ENCODE measurements at regions not wholly inside any gene's neighbourhood (a gene's known extent, or its start where the extent isn't known, plus 50 kb on each side); places are given as distances from the start of the nearest gene placed in this dataset.

- DNase-seq = no peak
These were observed 189.6 kb upstream of the RBMS1 start for GRCh38 chr2:160683206-160683605.

- no peak for DNase-seq
These were observed 194.0 kb upstream of the RBMS1 start for GRCh38 chr2:160687629-160688028.

- no peak for DNase-seq
These were observed 195.8 kb upstream of the RBMS1 start for GRCh38 chr2:160689441-160689840.

GRCh38 chr2:160694221-160694620 lies 200.6 kb upstream of the RBMS1 start:
- no peak for DNase-seq

GRCh38 chr2:160694631-160695030 lies 201.0 kb upstream of the RBMS1 start:
- no peak for DNase-seq

- no peak for DNase-seq
These were observed 201.9 kb upstream of the RBMS1 start for GRCh38 chr2:160695402-160696086.

- no peak for DNase-seq
These were observed 202.5 kb upstream of the RBMS1 start for GRCh38 chr2:160696087-160696452.

GRCh38 chr2:160697817-160698216 lies 204.2 kb upstream of the RBMS1 start:
- DNase-seq = no peak

- no peak for DNase-seq
These were observed 206.6 kb upstream of the RBMS1 start for GRCh38 chr2:160700021-160700814.

- DNase-seq = no peak
These were observed 208.2 kb upstream of the RBMS1 start for GRCh38 chr2:160701822-160702221.

GRCh38 chr2:160702754-160703153 lies 209.1 kb upstream of the RBMS1 start:
- no peak for DNase-seq

- DNase-seq = no peak
These were observed 210.3 kb upstream of the RBMS1 start for GRCh38 chr2:160703648-160704585.

- no peak for DNase-seq
These were observed 221.8 kb upstream of the RBMS1 start for GRCh38 chr2:160715428-160715827.

GRCh38 chr2:160719116-160719515 lies 225.5 kb upstream of the RBMS1 start:
- no peak for DNase-seq

- no peak for DNase-seq
These were observed 226.5 kb upstream of the RBMS1 start for GRCh38 chr2:160720098-160720497.

- no peak for DNase-seq
These were observed 227.8 kb upstream of the RBMS1 start for GRCh38 chr2:160721089-160722040.

GRCh38 chr2:160726046-160726445 lies 232.4 kb upstream of the RBMS1 start:
- DNase-seq = no peak

GRCh38 chr2:160730296-160730995 lies 236.8 kb upstream of the RBMS1 start:
- DNase-seq = no peak

- DNase-seq = no peak
These were observed 237.8 kb upstream of the RBMS1 start for GRCh38 chr2:160731415-160731814.

- DNase-seq = no peak
These were observed 238.2 kb upstream of the RBMS1 start for GRCh38 chr2:160731856-160732255.

- no peak for DNase-seq
These were observed 242.1 kb upstream of the RBMS1 start for GRCh38 chr2:160735696-160736095.

Measured in NCI-H1930 (cell line).